SK-N-SH (cell line): ENCODE measurements at regions not wholly inside any gene's neighbourhood (a gene's known extent, or its start where the extent isn't known, plus 50 kb on each side); places are given as distances from the start of the nearest gene placed in this dataset.

Experiments used
- CHD2 ChIP-seq: fragments of 150-350 bp; IDR thresholded peaks from 2 replicates; pipeline ENCODE4 v1.6.1; 2018; ENCODE audit warnings: low read length; ENCODE audit not compliant: partially characterized antibody
- EZH2phosphoT487 ChIP-seq: fragments of 200-600 bp; sonication (generic); IDR thresholded peaks from 2 replicates; pipeline ENCODE4 v1.6.1; 2017; ENCODE audit warnings: low read depth, mixed run types, mild to moderate bottlenecking, antibody characterized with exemption, moderate library complexity, borderline replicate concordance
- MEF2A ChIP-seq: IDR thresholded peaks from 2 replicates; pipeline ENCODE4 v1.4.0; 2012; ENCODE audit warnings: low read depth, borderline replicate concordance
- POLR2AphosphoS5 ChIP-seq: IDR thresholded peaks from 2 replicates; pipeline ENCODE4 v1.6.1; 2012; ENCODE audit warnings: low read depth, low read length
- SIN3A ChIP-seq: IDR thresholded peaks from 2 replicates; pipeline ENCODE4 v1.6.1; 2012; ENCODE audit warnings: low read depth, mild to moderate bottlenecking, low read length, moderate library complexity, borderline replicate concordance
- TAF1 ChIP-seq: IDR thresholded peaks from 2 replicates; pipeline ENCODE4 v1.6.1; 2012; ENCODE audit warnings: low read depth, mild to moderate bottlenecking, low read length, moderate library complexity, borderline replicate concordance
- YY1 ChIP-seq: IDR thresholded peaks from 2 replicates; pipeline ENCODE4 v1.4.0; 2012; ENCODE audit warnings: low read depth, mild to moderate bottlenecking
- TF ChIP-seq, protein P1 (sequence below): fragments of 200-600 bp; sonication (generic); IDR thresholded peaks from 2 replicates; pipeline ENCODE4 v1.6.1; 2017; ENCODE audit warnings: antibody characterized with exemption, mild to moderate bottlenecking, moderate library complexity

DNA sequence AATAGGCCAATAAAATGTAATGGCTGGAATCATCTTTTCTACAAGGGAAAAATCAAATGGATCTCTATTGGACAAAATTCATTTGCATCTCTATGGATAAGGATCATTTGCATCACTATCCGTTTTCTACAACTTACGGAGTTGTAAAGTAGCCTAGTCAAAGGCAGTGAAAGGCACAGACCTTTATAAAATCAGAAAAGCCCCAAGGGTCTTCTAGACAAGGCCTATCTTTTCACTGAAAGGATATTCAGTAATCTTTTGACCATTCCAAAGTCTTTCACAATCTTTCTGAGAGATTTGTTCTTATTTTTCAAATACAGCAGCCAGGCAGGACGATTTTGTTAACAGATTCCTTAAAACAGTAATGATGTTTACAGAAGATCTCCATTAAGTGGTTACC, 119.5 kb upstream of the JADE1 start:
- TF ChIP-seq CHD2 (no peak), POLR2AphosphoS5 (no peak), EZH2phosphoT487 (no peak), SIN3A (no peak), YY1 (no peak), MEF2A (no peak), TAF1 (no peak)
- TF ChIP-seq, protein P1, sequence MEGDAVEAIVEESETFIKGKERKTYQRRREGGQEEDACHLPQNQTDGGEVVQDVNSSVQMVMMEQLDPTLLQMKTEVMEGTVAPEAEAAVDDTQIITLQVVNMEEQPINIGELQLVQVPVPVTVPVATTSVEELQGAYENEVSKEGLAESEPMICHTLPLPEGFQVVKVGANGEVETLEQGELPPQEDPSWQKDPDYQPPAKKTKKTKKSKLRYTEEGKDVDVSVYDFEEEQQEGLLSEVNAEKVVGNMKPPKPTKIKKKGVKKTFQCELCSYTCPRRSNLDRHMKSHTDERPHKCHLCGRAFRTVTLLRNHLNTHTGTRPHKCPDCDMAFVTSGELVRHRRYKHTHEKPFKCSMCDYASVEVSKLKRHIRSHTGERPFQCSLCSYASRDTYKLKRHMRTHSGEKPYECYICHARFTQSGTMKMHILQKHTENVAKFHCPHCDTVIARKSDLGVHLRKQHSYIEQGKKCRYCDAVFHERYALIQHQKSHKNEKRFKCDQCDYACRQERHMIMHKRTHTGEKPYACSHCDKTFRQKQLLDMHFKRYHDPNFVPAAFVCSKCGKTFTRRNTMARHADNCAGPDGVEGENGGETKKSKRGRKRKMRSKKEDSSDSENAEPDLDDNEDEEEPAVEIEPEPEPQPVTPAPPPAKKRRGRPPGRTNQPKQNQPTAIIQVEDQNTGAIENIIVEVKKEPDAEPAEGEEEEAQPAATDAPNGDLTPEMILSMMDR = no peak
